ENCODE measurements at regions not wholly inside any gene's neighbourhood (a gene's known extent, or its start where the extent isn't known, plus 50 kb on each side); places are given as distances from the start of the nearest gene placed in this dataset.

GRCh38 chr2:13585732-13586131 is 869.0 kb downstream of the TRIB2 start:
- TF ChIP-seq POLR2A (IDR thresholded peaks at IDR 0.05; ENCODE audit: low read depth, low read length) (no peak), EZH2 (IDR thresholded peaks at IDR 0.05; ENCODE audit: borderline replicate concordance, low read depth, low read length, severe bottlenecking) (no peak), MAX (IDR thresholded peaks at IDR 0.05; ENCODE audit: insufficient read depth, insufficient read length) (no peak), POLR2AphosphoS5 (IDR thresholded peaks at IDR 0.05; ENCODE audit: insufficient read depth, low read depth, low read length) (no peak), MYC (IDR thresholded peaks at IDR 0.05; ENCODE audit: low read depth, low read length) (no peak), JUN (IDR thresholded peaks at IDR 0.05; ENCODE audit: borderline replicate concordance, insufficient read depth, insufficient read length, low read depth) (no peak)
- TF ChIP-seq, protein P1, sequence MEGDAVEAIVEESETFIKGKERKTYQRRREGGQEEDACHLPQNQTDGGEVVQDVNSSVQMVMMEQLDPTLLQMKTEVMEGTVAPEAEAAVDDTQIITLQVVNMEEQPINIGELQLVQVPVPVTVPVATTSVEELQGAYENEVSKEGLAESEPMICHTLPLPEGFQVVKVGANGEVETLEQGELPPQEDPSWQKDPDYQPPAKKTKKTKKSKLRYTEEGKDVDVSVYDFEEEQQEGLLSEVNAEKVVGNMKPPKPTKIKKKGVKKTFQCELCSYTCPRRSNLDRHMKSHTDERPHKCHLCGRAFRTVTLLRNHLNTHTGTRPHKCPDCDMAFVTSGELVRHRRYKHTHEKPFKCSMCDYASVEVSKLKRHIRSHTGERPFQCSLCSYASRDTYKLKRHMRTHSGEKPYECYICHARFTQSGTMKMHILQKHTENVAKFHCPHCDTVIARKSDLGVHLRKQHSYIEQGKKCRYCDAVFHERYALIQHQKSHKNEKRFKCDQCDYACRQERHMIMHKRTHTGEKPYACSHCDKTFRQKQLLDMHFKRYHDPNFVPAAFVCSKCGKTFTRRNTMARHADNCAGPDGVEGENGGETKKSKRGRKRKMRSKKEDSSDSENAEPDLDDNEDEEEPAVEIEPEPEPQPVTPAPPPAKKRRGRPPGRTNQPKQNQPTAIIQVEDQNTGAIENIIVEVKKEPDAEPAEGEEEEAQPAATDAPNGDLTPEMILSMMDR (IDR thresholded peaks at IDR 0.05; ENCODE audit: extremely low read depth in 1 of 2, insufficient read depth in 1 of 2, low read depth in 1 of 2, low read length in 2 of 2): no peak

Data from endothelial cell of umbilical vein (primary cell).